ENCODE measurements at regions not wholly inside any gene's neighbourhood (a gene's known extent, or its start where the extent isn't known, plus 50 kb on each side); places are given as distances from the start of the nearest gene placed in this dataset.

DNA sequence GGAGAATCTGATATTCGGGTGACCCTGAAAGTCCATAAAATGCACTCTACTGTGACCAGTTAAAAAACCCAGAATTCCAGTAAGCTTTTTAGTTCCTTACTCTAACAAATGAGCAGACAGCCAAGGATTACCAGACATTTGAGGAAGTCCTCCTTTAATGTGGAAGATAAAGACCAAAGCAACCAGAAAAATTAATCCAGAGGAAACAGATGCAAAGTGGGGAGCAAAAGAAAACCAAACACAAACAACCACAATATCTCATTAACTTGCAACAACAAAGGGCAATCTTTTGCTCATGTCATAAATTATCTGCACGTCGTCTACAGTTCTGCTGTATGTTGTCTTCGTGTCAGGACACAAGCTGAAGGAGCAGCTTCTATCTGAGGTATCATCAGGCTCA lies 164.4 kb downstream of the PJA1 start:
- DNase-seq, result no peak
- no peak for ATAC-seq
- H3K4me1 Mint-ChIP-seq, result no peaks in the 10 kb centered on the region
- no peaks in the 10 kb centered on the region for H3K9me3 Mint-ChIP-seq
- peaks cover 12% of the 10 kb centered on the region for H3K27me3 Mint-ChIP-seq
- H3K27ac Mint-ChIP-seq, result no peak overlapping the region
- H3K4me3 Mint-ChIP-seq, result no peak overlapping the region

- no peak for DNase-seq
Measured at GRCh38 chrX:68999931-69000330, 165.3 kb downstream of the PJA1 start.

DNA sequence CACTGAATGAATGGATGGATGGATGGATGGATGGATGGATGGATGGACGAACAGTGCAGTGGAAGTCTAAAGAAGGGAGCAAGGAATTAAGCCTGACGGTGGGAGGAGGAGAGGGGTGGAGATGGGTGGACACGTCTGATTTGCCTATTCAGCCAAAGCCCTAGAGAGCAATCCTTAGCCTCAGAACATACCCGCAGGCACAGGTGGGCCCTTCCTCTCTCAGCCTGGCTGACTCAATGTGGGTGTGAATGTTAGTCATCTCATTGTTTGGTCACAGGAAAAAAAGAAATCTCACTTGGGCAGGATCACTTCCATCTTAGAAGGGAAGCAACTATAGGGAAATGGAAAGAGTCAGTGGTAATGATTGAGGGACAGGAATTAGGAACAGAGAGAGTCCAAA lies 165.9 kb downstream of the PJA1 start:
- H3K4me1 Mint-ChIP-seq, result no peaks in the 10 kb centered on the region
- no peaks in the 10 kb centered on the region for H3K9me3 Mint-ChIP-seq
- peaks cover 18% of the 10 kb centered on the region for H3K27me3 Mint-ChIP-seq
- H3K27ac Mint-ChIP-seq, result no peak overlapping the region
- ATAC-seq, result no peak
- no peak for DNase-seq
- H3K4me3 Mint-ChIP-seq, result no peak overlapping the region

More at GRCh38 chrX:68999931-69000330, 165.3 kb downstream of the PJA1 start:
- Mint-ChIP-seq H3K4me1 (no peaks in the 10 kb centered on the region), H3K27ac (no peak overlapping the region), H3K4me3 (no peak overlapping the region), H3K27me3 (peaks cover 18% of the 10 kb centered on the region), H3K9me3 (no peaks in the 10 kb centered on the region)
- ATAC-seq, result no peak

GRCh38 chrX:68998716-68999115 lies 166.5 kb downstream of the PJA1 start:
- ATAC-seq (no peak), DNase-seq (no peak)
- H3K27ac Mint-ChIP-seq, result no peak overlapping the region
- H3K27me3 Mint-ChIP-seq, result peaks cover 18% of the 10 kb centered on the region
- no peaks in the 10 kb centered on the region for H3K4me1 Mint-ChIP-seq
- H3K4me3 Mint-ChIP-seq, result no peak overlapping the region
- H3K9me3 Mint-ChIP-seq, result no peaks in the 10 kb centered on the region

DNA sequence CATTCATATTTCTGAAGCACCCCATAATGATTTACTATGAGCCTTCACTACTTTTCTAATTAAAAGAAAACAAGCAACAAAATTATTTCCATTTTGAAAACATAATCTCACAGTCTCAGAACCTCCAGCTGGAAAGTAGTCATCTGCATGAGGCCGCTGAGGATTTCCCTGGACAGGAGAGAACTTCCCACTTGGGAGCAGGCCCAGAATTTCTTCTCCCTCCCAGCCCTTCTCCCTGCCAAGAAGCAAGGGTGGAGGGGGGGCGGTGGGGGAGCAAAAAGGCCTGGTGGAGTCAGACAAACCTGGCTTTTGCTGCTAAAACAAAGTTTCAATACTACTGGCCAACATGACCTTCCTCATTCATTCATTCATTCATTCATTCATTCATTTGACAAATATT lies 167.3 kb downstream of the PJA1 start:
- Mint-ChIP-seq H3K4me3 (no peak overlapping the region), H3K4me1 (no peaks in the 10 kb centered on the region), H3K27ac (no peak overlapping the region), H3K9me3 (no peaks in the 10 kb centered on the region), H3K27me3 (peaks cover 18% of the 10 kb centered on the region)
- ATAC-seq (no peak), DNase-seq (no peak)

GRCh38 chrX:68997511-68997910 lies 167.7 kb downstream of the PJA1 start:
- Mint-ChIP-seq H3K27me3 (peaks cover 18% of the 10 kb centered on the region), H3K4me1 (no peaks in the 10 kb centered on the region), H3K27ac (no peak overlapping the region), H3K4me3 (no peak overlapping the region), H3K9me3 (no peaks in the 10 kb centered on the region)
- ATAC-seq (no peak), DNase-seq (no peak)

- H3K4me3 Mint-ChIP-seq, result no peak overlapping the region
- no peaks in the 10 kb centered on the region for H3K9me3 Mint-ChIP-seq
- no peak for DNase-seq
- ATAC-seq, result no peak
- H3K27ac Mint-ChIP-seq, result no peak overlapping the region
- peaks cover 10% of the 10 kb centered on the region for H3K27me3 Mint-ChIP-seq
- H3K4me1 Mint-ChIP-seq, result no peaks in the 10 kb centered on the region
Measured at GRCh38 chrX:68995780-68996551, 167.1 kb downstream of the EFNB1 start.

GRCh38 chrX:68995386-68995779 lies 166.6 kb downstream of the EFNB1 start:
- no peak for ATAC-seq
- H3K27ac Mint-ChIP-seq, result no peak overlapping the region
- no peak overlapping the region for H3K4me3 Mint-ChIP-seq

GRCh38 chrX:68994891-68995255 lies 166.1 kb downstream of the EFNB1 start:
- Mint-ChIP-seq H3K9me3 (no peaks in the 10 kb centered on the region), H3K4me1 (no peaks in the 10 kb centered on the region), H3K4me3 (no peak overlapping the region), H3K27ac (no peak overlapping the region), H3K27me3 (peaks cover 6% of the 10 kb centered on the region)
- no peak for DNase-seq
- no peak for ATAC-seq

More at GRCh38 chrX:68995386-68995779, 166.6 kb downstream of the EFNB1 start:
- Mint-ChIP-seq H3K4me1 (no peaks in the 10 kb centered on the region), H3K27me3 (peaks cover 6% of the 10 kb centered on the region), H3K9me3 (no peaks in the 10 kb centered on the region)
- DNase-seq, result no peak

- Mint-ChIP-seq H3K9me3 (no peaks in the 10 kb centered on the region), H3K27ac (no peak overlapping the region), H3K4me1 (no peaks in the 10 kb centered on the region), H3K27me3 (peaks cover 6% of the 10 kb centered on the region), H3K4me3 (no peak overlapping the region)
- DNase-seq (no peak), ATAC-seq (no peak)
Measured at GRCh38 chrX:68994135-68994890, 165.5 kb downstream of the EFNB1 start.

- ATAC-seq, result no peak
- Mint-ChIP-seq H3K27me3 (peaks cover 6% of the 10 kb centered on the region), H3K4me1 (no peaks in the 10 kb centered on the region), H3K4me3 (no peak overlapping the region), H3K27ac (no peak overlapping the region), H3K9me3 (no peaks in the 10 kb centered on the region)
- no peak for DNase-seq
Measured at GRCh38 chrX:68992821-68993397, 164.1 kb downstream of the EFNB1 start.

GRCh38 chrX:68991691-68992345 lies 163.0 kb downstream of the EFNB1 start:
- H3K4me1 Mint-ChIP-seq, result no peaks in the 10 kb centered on the region
- DNase-seq (no peak), ATAC-seq (no peak)
- H3K27me3 Mint-ChIP-seq, result peaks cover 6% of the 10 kb centered on the region
- H3K4me3 Mint-ChIP-seq, result no peak overlapping the region
- H3K9me3 Mint-ChIP-seq, result no peaks in the 10 kb centered on the region
- H3K27ac Mint-ChIP-seq, result no peak overlapping the region

- DNase-seq (no peak), ATAC-seq (no peak)
- Mint-ChIP-seq H3K4me3 (no peak overlapping the region), H3K27ac (no peak overlapping the region), H3K4me1 (no peaks in the 10 kb centered on the region), H3K27me3 (peaks cover 6% of the 10 kb centered on the region), H3K9me3 (no peaks in the 10 kb centered on the region)
Measured at GRCh38 chrX:68990948-68991347, 162.1 kb downstream of the EFNB1 start.

DNA sequence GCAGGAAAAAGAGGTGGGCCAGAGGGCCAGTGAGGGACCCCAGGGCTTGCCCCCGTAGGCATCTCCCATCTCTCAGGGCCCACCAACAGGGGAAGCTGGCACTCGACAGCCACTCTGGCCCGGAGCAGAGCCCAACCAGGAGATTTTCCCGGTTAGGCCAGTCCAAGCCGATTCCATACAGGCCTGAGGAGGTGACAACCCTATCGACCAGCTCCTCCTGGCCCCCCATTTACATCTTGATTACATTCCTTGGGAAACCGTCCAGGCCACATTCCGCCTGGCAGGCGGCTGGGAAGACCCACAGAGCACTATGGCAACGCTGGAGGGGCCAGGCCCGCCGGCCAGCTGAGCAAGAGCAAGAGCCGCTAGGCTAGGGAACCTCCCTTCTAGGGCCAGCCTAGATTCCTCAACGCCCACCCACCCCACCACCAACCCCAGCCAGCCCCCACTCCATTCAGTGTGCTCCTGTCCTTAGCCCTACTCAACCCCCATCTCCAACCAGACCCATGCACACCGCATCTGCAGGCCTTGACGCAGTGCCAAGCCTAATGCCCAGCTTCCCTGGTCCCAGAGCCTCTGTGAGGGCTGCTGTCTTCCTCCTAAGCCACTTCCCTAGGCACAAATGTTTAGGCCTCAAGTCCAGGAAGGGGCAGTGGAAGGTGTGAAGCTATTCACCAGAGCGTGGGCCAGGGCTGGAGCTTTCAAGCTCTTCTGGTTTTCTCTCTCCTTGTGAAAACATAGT lies 161.2 kb downstream of the EFNB1 start:
- DNase-seq, result no peak
- Mint-ChIP-seq H3K27ac (peak overlapping the region in 1 of 2 donors; percentile 78), H3K9me3 (no peaks in the 10 kb centered on the region), H3K4me1 (no peaks in the 10 kb centered on the region), H3K4me3 (no peak overlapping the region), H3K27me3 (peaks cover under 1% of the 10 kb centered on the region)
- ATAC-seq, result no peak

- ATAC-seq (no peak), DNase-seq (no peak)
- Mint-ChIP-seq H3K27me3 (no peaks in the 10 kb centered on the region), H3K4me3 (no peak overlapping the region), H3K4me1 (no peaks in the 10 kb centered on the region), H3K27ac (no peak overlapping the region), H3K9me3 (no peaks in the 10 kb centered on the region)
Measured at GRCh38 chrX:68989456-68989855, 160.6 kb downstream of the EFNB1 start.
